ENCODE measurements at regions not wholly inside any gene's neighbourhood (a gene's known extent, or its start where the extent isn't known, plus 50 kb on each side); places are given as distances from the start of the nearest gene placed in this dataset.

DNA sequence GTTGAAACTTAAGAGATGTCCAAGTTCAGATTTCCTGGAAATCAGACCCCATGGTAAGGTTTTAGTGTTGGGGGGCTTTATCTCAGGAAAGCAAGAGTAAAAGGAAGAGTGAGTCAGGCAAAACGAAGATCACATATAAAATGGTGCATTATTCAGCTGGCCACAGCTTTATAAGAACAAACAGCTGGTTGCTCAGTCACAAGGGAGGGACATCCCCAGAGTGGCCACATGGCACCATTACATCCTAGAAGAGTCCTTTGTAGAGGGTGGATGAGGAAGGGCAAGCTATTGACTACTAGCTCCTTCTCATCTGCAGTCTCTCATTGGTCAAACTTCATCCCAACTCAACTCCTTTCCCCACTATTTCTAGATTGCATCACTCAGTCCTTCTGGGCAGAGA is 68.3 kb upstream of the COL8A1 start:
- no peak for DNase-seq
- Histone ChIP-seq H3K27ac (ENCODE audit: low read length) (no peak overlapping the region), H2AFZ (ENCODE audit: low read length) (no peak overlapping the region), H3K4me1 (ENCODE audit: low read length) (no peaks in the 10 kb centered on the region), H3K79me2 (ENCODE audit: low read length) (no peaks in the 10 kb centered on the region), H3K36me3 (replicated peaks; ENCODE audit: insufficient read depth, low read length) (no peaks in the 10 kb centered on the region), H3F3A (ENCODE audit: insufficient read depth, low read length) (no peaks in the 10 kb centered on the region), H3K9me2 (replicated peaks; ENCODE audit: insufficient read depth, low read length) (no peaks in the 10 kb centered on the region), H3K4me2 (ENCODE audit: low read depth, low read length) (no peak overlapping the region), H4K20me1 (ENCODE audit: insufficient read depth, low read length) (no peaks in the 10 kb centered on the region), H3K9me3 (replicated peaks; ENCODE audit: insufficient read depth, low read length) (no peaks in the 10 kb centered on the region), H3K9ac (ENCODE audit: low read length) (no peak overlapping the region), H3K4me3 (ENCODE audit: low read length) (no peak overlapping the region), H3K27me3 (replicated peaks; ENCODE audit: insufficient read depth, low read length) (no peaks in the 10 kb centered on the region)
- TF ChIP-seq, protein P1, sequence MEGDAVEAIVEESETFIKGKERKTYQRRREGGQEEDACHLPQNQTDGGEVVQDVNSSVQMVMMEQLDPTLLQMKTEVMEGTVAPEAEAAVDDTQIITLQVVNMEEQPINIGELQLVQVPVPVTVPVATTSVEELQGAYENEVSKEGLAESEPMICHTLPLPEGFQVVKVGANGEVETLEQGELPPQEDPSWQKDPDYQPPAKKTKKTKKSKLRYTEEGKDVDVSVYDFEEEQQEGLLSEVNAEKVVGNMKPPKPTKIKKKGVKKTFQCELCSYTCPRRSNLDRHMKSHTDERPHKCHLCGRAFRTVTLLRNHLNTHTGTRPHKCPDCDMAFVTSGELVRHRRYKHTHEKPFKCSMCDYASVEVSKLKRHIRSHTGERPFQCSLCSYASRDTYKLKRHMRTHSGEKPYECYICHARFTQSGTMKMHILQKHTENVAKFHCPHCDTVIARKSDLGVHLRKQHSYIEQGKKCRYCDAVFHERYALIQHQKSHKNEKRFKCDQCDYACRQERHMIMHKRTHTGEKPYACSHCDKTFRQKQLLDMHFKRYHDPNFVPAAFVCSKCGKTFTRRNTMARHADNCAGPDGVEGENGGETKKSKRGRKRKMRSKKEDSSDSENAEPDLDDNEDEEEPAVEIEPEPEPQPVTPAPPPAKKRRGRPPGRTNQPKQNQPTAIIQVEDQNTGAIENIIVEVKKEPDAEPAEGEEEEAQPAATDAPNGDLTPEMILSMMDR (IDR thresholded peaks at IDR 0.05; ENCODE audit: low read length): no peak
- TF ChIP-seq EZH2phosphoT487 (IDR thresholded peaks at IDR 0.05; ENCODE audit: low read length) (no peak), EZH2 (optimal IDR thresholded peaks at IDR 0.05; ENCODE audit: low read depth, low read length) (no peak)

DNA sequence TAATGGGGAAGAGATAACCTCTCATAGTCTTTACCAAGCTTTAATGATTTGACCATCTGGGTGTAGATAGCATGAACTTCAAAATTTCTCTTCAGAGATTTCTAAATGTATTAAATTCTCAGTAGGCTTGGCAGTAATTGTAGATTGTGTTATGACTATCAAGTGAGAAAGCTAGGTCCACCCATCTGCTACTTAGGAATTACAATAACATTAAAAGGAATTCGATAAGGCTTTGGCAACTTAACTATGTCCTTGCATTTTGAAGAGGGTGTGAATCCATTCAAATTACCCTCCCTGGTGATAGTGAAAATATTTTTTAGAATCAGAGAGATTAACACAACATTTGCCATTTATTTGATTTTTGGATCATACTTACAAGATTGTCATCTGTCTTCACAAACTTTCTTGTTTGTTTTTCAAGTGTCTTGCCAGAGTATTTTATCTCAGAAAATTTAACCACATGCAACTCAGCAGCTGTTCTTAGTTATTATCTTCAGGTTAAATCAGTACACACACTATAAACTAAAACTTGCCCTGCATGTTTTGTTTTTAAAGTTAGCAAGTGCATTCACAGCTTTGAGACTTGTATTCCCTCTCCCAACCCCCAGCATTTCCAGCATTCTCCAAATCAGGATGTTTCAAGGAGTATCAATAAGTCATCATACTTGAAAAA is 69.6 kb upstream of the COL8A1 start:
- TF ChIP-seq EZH2 (optimal IDR thresholded peaks at IDR 0.05; ENCODE audit: low read depth, low read length): no peak
- no peak for TF ChIP-seq EZH2phosphoT487 (IDR thresholded peaks at IDR 0.05; ENCODE audit: low read length)
- TF ChIP-seq, protein P1 (IDR thresholded peaks at IDR 0.05; ENCODE audit: low read length): no peak
- no peaks in the 10 kb centered on the region for H3K4me1 ChIP-seq (ENCODE audit: low read length)
- no peak for DNase-seq
- no peak overlapping the region for H2AFZ ChIP-seq (ENCODE audit: low read length)
- no peaks in the 10 kb centered on the region for H3K79me2 ChIP-seq (ENCODE audit: low read length)
- no peaks in the 10 kb centered on the region for H4K20me1 ChIP-seq (ENCODE audit: insufficient read depth, low read length)
- H3K9ac ChIP-seq (ENCODE audit: low read length): no peak overlapping the region
- H3F3A ChIP-seq (ENCODE audit: insufficient read depth, low read length): no peaks in the 10 kb centered on the region
- no peaks in the 10 kb centered on the region for H3K36me3 ChIP-seq (replicated peaks; ENCODE audit: insufficient read depth, low read length)
- no peak overlapping the region for H3K27ac ChIP-seq (ENCODE audit: low read length)
- no peaks in the 10 kb centered on the region for H3K9me2 ChIP-seq (replicated peaks; ENCODE audit: insufficient read depth, low read length)
- H3K4me2 ChIP-seq (ENCODE audit: low read depth, low read length): no peak overlapping the region
- no peak overlapping the region for H3K4me3 ChIP-seq (ENCODE audit: low read length)
- H3K9me3 ChIP-seq (replicated peaks; ENCODE audit: insufficient read depth, low read length): no peaks in the 10 kb centered on the region
- H3K27me3 ChIP-seq (replicated peaks; ENCODE audit: insufficient read depth, low read length): no peaks in the 10 kb centered on the region

DNA sequence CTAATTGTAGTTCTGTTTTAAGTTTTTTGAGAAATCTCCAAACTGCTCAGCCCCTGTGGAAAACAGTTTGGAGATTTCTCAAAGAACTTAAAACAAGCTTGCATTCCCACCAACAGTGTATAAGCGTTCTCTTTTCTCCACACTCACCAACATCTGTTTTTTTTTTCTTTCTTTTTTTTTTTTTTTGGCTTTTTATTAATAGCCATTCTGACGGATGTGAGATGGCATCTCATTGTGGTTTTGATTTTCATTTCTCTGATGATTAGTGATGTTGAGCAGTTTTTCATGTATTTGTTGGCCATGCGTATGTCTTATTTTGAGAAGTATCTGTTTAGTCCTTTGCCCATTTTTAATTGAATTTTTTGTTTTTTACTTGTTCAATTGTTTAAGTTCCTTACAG is 73.1 kb upstream of the COL8A1 start:
- no peak overlapping the region for H3K27ac ChIP-seq (ENCODE audit: low read length)
- H3K4me2 ChIP-seq (ENCODE audit: low read depth, low read length): no peak overlapping the region
- no peaks in the 10 kb centered on the region for H3K79me2 ChIP-seq (ENCODE audit: low read length)
- no peak for TF ChIP-seq EZH2 (optimal IDR thresholded peaks at IDR 0.05; ENCODE audit: low read depth, low read length)
- no peak for TF ChIP-seq EZH2phosphoT487 (IDR thresholded peaks at IDR 0.05; ENCODE audit: low read length)
- TF ChIP-seq, protein P1 (IDR thresholded peaks at IDR 0.05; ENCODE audit: low read length): no peak
- H3K27me3 ChIP-seq (replicated peaks; ENCODE audit: insufficient read depth, low read length): no peaks in the 10 kb centered on the region
- no peaks in the 10 kb centered on the region for H3K4me1 ChIP-seq (ENCODE audit: low read length)
- no peaks in the 10 kb centered on the region for H3K36me3 ChIP-seq (replicated peaks; ENCODE audit: insufficient read depth, low read length)
- DNase-seq: no peak
- no peak overlapping the region for H2AFZ ChIP-seq (ENCODE audit: low read length)
- no peaks in the 10 kb centered on the region for H3F3A ChIP-seq (ENCODE audit: insufficient read depth, low read length)
- no peaks in the 10 kb centered on the region for H4K20me1 ChIP-seq (ENCODE audit: insufficient read depth, low read length)
- no peak overlapping the region for H3K4me3 ChIP-seq (ENCODE audit: low read length)
- H3K9me2 ChIP-seq (replicated peaks; ENCODE audit: insufficient read depth, low read length): no peaks in the 10 kb centered on the region
- no peak overlapping the region for H3K9ac ChIP-seq (ENCODE audit: low read length)
- H3K9me3 ChIP-seq (replicated peaks; ENCODE audit: insufficient read depth, low read length): no peaks in the 10 kb centered on the region
